SK-N-SH (cell line): ENCODE measurements at regions not wholly inside any gene's neighbourhood (a gene's known extent, or its start where the extent isn't known, plus 50 kb on each side); places are given as distances from the start of the nearest gene placed in this dataset.

Experiments
- CHD2 ChIP-seq: fragments of 150-350 bp; IDR thresholded peaks from 2 replicates; pipeline ENCODE4 v1.6.1; 2018; ENCODE audit warnings: low read length; ENCODE audit not compliant: partially characterized antibody
- FOXJ3 ChIP-seq: sonication (generic); formaldehyde crosslinking; IDR thresholded peaks from 2 replicates; pipeline ENCODE4 v1.5.1; 2020; ENCODE audit warnings: mild to moderate bottlenecking, missing genetic modification reagents
- FOXM1 ChIP-seq: IDR thresholded peaks from 2 replicates; pipeline ENCODE4 v1.4.0; 2012; ENCODE audit warnings: low read depth, mild to moderate bottlenecking
- GABPA ChIP-seq: IDR thresholded peaks from 2 replicates; pipeline ENCODE4 v1.4.0; 2012; ENCODE audit warnings: low read depth, mild to moderate bottlenecking
- NRF1 ChIP-seq: IDR thresholded peaks from 2 replicates; pipeline ENCODE4 v1.6.1; 2012; ENCODE audit warnings: low read depth, mild to moderate bottlenecking, low read length
- RXRA ChIP-seq: IDR thresholded peaks from 2 replicates; pipeline ENCODE4 v1.4.0; 2012; ENCODE audit warnings: low read depth, mild to moderate bottlenecking, borderline replicate concordance
- SIN3A ChIP-seq: IDR thresholded peaks from 2 replicates; pipeline ENCODE4 v1.6.1; 2012; ENCODE audit warnings: low read depth, mild to moderate bottlenecking, low read length, moderate library complexity, borderline replicate concordance
- SMC3 ChIP-seq: IDR thresholded peaks from 2 replicates; pipeline ENCODE4 v1.6.1; 2012; ENCODE audit warnings: low read depth, low read length, improper control_type of control experiment
- TF ChIP-seq, protein P1 (sequence below): IDR thresholded peaks from 2 replicates; pipeline ENCODE4 v1.4.0; 2012; ENCODE audit warnings: low read depth
- TF ChIP-seq, protein P2 (sequence below): fragments of 200-600 bp; sonication (generic); IDR thresholded peaks from 2 replicates; pipeline ENCODE4 v1.6.1; 2017; ENCODE audit warnings: antibody characterized with exemption, mild to moderate bottlenecking, moderate library complexity
- TF ChIP-seq, protein P3 (sequence below): IDR thresholded peaks from 2 replicates; pipeline ENCODE4; 2012

DNA sequence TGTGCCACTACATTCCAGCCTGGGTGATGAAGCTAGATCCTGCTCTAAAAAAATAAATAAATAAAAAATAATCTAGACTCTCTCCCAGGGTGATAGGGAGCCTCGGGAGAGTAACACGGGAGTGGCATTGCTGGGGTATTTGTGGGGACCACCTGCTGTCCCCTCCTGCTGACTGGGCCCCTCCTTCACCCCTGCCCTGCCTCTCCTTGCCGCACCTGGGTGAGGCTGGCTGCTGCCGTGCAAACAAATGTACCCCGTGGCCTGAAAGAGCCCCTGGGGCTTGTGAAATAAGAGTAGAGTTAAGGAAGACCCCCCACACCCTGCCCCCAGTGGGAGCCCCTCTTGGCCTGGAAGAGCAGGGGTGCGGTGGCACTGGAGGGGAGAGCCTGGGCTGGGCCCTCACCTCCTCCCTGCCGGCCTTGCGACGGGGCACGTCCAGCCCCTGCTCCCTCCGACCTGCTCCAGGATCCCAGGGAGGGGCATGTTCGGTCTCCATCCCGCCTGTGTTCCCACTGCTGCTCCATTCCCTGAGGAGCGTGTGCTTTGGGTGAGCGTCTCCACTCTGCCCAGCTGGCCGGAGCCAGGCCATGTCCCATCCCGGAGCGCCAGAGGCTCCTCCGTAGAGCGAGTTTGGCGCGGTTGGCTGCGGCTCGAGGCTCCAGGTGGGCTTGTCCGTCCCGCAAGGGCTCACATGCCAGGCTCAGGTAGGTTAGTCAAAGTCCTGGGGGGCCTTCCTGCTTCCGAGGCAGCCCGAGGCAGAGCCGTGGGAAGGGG lies 75.0 kb upstream of the RNU6ATAC start:
- TF ChIP-seq SIN3A (no peak), NRF1 (no peak), RXRA (no peak), SMC3 (no peak), FOXJ3 (CRISPR knock-in tag) (no peak), CHD2 (no peak), FOXM1 (no peak), GABPA (no peak)
- TF ChIP-seq, protein P1, sequence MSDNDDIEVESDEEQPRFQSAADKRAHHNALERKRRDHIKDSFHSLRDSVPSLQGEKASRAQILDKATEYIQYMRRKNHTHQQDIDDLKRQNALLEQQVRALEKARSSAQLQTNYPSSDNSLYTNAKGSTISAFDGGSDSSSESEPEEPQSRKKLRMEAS = no peak
- TF ChIP-seq, protein P2, sequence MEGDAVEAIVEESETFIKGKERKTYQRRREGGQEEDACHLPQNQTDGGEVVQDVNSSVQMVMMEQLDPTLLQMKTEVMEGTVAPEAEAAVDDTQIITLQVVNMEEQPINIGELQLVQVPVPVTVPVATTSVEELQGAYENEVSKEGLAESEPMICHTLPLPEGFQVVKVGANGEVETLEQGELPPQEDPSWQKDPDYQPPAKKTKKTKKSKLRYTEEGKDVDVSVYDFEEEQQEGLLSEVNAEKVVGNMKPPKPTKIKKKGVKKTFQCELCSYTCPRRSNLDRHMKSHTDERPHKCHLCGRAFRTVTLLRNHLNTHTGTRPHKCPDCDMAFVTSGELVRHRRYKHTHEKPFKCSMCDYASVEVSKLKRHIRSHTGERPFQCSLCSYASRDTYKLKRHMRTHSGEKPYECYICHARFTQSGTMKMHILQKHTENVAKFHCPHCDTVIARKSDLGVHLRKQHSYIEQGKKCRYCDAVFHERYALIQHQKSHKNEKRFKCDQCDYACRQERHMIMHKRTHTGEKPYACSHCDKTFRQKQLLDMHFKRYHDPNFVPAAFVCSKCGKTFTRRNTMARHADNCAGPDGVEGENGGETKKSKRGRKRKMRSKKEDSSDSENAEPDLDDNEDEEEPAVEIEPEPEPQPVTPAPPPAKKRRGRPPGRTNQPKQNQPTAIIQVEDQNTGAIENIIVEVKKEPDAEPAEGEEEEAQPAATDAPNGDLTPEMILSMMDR = no peak
- TF ChIP-seq, protein P3, sequence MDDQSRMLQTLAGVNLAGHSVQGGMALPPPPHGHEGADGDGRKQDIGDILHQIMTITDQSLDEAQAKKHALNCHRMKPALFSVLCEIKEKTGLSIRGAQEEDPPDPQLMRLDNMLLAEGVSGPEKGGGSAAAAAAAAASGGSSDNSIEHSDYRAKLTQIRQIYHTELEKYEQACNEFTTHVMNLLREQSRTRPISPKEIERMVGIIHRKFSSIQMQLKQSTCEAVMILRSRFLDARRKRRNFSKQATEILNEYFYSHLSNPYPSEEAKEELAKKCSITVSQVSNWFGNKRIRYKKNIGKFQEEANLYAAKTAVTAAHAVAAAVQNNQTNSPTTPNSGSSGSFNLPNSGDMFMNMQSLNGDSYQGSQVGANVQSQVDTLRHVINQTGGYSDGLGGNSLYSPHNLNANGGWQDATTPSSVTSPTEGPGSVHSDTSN = no peak
